ENCODE measurements at regions not wholly inside any gene's neighbourhood (a gene's known extent, or its start where the extent isn't known, plus 50 kb on each side); places are given as distances from the start of the nearest gene placed in this dataset.
"Not testable (repeated sequence)": the region's sequence is repeated elsewhere in the genome, so short reads cannot be mapped to it uniquely, and the experiment has no call there.

- not testable (repeated sequence) for TF ChIP-seq CTCF (conservative IDR thresholded peaks at IDR 0.05); EZH2 (IDR thresholded peaks at IDR 0.05; ENCODE audit: low read depth)
These were observed 115.2 kb upstream of the TBX5 start for GRCh38 chr12:114521160-114521559.
